ENCODE measurements at regions not wholly inside any gene's neighbourhood (a gene's known extent, or its start where the extent isn't known, plus 50 kb on each side); places are given as distances from the start of the nearest gene placed in this dataset.

DNA sequence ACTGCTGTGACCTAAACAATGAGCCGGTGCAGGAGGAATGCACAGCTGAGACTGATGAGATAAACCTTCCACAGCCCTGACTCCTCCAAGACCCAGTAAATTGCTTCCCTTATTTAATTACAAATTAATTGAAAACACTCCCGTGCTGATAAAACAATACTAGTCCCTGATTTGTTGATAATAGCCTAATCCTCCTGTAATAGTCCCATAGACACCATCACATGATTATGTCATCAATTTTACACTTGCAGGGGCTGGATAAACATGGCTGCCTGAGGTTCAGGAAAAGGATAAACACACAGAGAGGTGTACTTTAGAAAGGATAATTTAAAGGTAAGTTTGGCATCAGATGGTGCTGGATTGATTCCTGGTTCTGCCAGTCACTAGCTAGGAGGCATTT lies 84.6 kb upstream of the SPAG17 start:
- no peaks in the 10 kb centered on the region for H3K9me3 ChIP-seq (ENCODE audit: control insufficient read depth in 1 of 2, insufficient read depth in 1 of 2, low read length in 2 of 2)
- no peaks in the 10 kb centered on the region for H3K27me3 ChIP-seq (ENCODE audit: control insufficient read depth in 1 of 2, insufficient read depth in 2 of 2, low read length in 2 of 2)
- ChIA-PET CTCF (no interaction called here), POLR2A (no interaction called here)
- H3K36me3 ChIP-seq (ENCODE audit: insufficient read depth, low read length), result no peaks in the 10 kb centered on the region
- Mint-ChIP-seq H3K27ac (no peak overlapping the region), H3K27me3 (no peaks in the 10 kb centered on the region), H3K36me3 (ENCODE audit: low read depth) (no peaks in the 10 kb centered on the region), H3K4me3 (no peak overlapping the region), H3K4me1 (ENCODE audit: low read depth) (no peaks in the 10 kb centered on the region), H3K9me3 (peaks cover 7% of the 10 kb centered on the region)
- no peak overlapping the region for H3K4me3 ChIP-seq (ENCODE audit: low read length)
- H3K4me1 ChIP-seq (ENCODE audit: insufficient read depth, low read length), result no peaks in the 10 kb centered on the region
- TF ChIP-seq, protein P1, sequence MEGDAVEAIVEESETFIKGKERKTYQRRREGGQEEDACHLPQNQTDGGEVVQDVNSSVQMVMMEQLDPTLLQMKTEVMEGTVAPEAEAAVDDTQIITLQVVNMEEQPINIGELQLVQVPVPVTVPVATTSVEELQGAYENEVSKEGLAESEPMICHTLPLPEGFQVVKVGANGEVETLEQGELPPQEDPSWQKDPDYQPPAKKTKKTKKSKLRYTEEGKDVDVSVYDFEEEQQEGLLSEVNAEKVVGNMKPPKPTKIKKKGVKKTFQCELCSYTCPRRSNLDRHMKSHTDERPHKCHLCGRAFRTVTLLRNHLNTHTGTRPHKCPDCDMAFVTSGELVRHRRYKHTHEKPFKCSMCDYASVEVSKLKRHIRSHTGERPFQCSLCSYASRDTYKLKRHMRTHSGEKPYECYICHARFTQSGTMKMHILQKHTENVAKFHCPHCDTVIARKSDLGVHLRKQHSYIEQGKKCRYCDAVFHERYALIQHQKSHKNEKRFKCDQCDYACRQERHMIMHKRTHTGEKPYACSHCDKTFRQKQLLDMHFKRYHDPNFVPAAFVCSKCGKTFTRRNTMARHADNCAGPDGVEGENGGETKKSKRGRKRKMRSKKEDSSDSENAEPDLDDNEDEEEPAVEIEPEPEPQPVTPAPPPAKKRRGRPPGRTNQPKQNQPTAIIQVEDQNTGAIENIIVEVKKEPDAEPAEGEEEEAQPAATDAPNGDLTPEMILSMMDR (IDR thresholded peaks at IDR 0.05), result no peak
- DNase-seq (no peak), ATAC-seq (ENCODE audit: poor library complexity) (no peak)
- no peak overlapping the region for H3K27ac ChIP-seq (ENCODE audit: low read depth in 1 of 2, low read length in 2 of 2)
- intact Hi-C loops (cut with DNase I, micrococcal nuclease), result no loop called here

DNA sequence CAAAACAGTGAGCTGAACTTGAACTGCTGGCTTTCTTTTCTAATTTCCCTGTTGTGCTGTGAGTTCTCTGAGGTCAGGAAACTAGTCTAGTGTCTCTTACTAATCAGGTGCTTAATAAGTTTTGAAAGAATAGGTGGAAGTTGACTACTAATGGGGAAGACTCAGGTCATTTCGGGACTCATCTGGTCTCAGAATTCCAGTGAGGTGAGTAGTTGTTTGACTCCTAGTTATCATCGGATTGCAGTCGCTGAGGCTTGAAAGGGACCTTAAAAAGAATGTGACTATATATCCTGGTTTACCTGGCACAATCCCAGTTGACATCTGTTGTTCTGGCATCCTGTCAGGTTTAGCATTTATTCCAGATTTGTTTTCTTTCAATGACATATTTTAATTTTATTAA lies 81.4 kb upstream of the SPAG17 start:
- no peak overlapping the region for H3K4me3 Mint-ChIP-seq
- TF ChIP-seq, protein P1 (IDR thresholded peaks at IDR 0.05), result no peak
- H3K9me3 ChIP-seq (ENCODE audit: control insufficient read depth in 1 of 2, insufficient read depth in 1 of 2, low read length in 2 of 2), result no peaks in the 10 kb centered on the region
- H3K36me3 Mint-ChIP-seq (ENCODE audit: low read depth), result no peaks in the 10 kb centered on the region
- H3K4me1 Mint-ChIP-seq (ENCODE audit: low read depth), result no peaks in the 10 kb centered on the region
- H3K9me3 Mint-ChIP-seq, result peaks cover 5% of the 10 kb centered on the region
- H3K27me3 ChIP-seq (ENCODE audit: control insufficient read depth in 1 of 2, insufficient read depth in 2 of 2, low read length in 2 of 2), result no peaks in the 10 kb centered on the region
- DNase-seq, result no peak
- H3K27ac Mint-ChIP-seq, result no peak overlapping the region
- no peaks in the 10 kb centered on the region for H3K36me3 ChIP-seq (ENCODE audit: insufficient read depth, low read length)
- no peak for ATAC-seq (ENCODE audit: poor library complexity)
- no peaks in the 10 kb centered on the region for H3K4me1 ChIP-seq (ENCODE audit: insufficient read depth, low read length)
- H3K4me3 ChIP-seq (ENCODE audit: low read length), result no peak overlapping the region
- intact Hi-C loops (cut with DNase I, micrococcal nuclease), result no loop called here
- ChIA-PET CTCF (no interaction called here), POLR2A (no interaction called here)
- H3K27ac ChIP-seq (ENCODE audit: low read depth in 1 of 2, low read length in 2 of 2), result no peak overlapping the region
- no peaks in the 10 kb centered on the region for H3K27me3 Mint-ChIP-seq

DNA sequence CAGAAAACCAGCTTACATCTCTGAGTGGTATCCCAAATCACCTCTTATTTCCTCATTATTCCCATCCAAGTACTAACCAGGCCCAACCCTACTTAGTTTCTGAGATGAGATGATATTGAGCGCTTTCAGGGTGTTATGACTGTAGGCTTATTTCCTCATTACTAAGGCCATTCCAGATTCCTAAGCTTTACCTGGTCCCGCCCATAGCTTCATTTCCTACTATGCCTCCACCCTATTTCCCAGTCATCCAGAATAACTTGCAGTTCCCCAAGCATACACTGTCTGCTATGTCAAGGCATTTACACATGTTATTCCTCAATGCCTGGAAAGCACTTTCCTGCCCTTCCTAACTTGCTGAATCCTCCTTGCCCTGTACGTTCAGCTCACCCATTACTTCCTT lies 79.3 kb upstream of the SPAG17 start:
- H3K4me1 Mint-ChIP-seq (ENCODE audit: low read depth), result no peaks in the 10 kb centered on the region
- no peak overlapping the region for H3K27ac Mint-ChIP-seq
- TF ChIP-seq, protein P1 (IDR thresholded peaks at IDR 0.05), result no peak
- ChIA-PET POLR2A (no interaction called here), CTCF (no interaction called here)
- H3K9me3 Mint-ChIP-seq, result peaks cover 5% of the 10 kb centered on the region
- no peaks in the 10 kb centered on the region for H3K9me3 ChIP-seq (ENCODE audit: control insufficient read depth in 1 of 2, insufficient read depth in 1 of 2, low read length in 2 of 2)
- ATAC-seq (ENCODE audit: poor library complexity) (no peak), DNase-seq (no peak)
- no peak overlapping the region for H3K4me3 ChIP-seq (ENCODE audit: low read length)
- no peaks in the 10 kb centered on the region for H3K27me3 ChIP-seq (ENCODE audit: control insufficient read depth in 1 of 2, insufficient read depth in 2 of 2, low read length in 2 of 2)
- intact Hi-C loops (cut with DNase I, micrococcal nuclease), result no loop called here
- H3K27me3 Mint-ChIP-seq, result no peaks in the 10 kb centered on the region
- H3K36me3 Mint-ChIP-seq (ENCODE audit: low read depth), result no peaks in the 10 kb centered on the region
- no peak overlapping the region for H3K4me3 Mint-ChIP-seq
- H3K36me3 ChIP-seq (ENCODE audit: insufficient read depth, low read length), result no peaks in the 10 kb centered on the region
- H3K4me1 ChIP-seq (ENCODE audit: insufficient read depth, low read length), result no peaks in the 10 kb centered on the region
- no peak overlapping the region for H3K27ac ChIP-seq (ENCODE audit: low read depth in 1 of 2, low read length in 2 of 2)
